ENCODE measurements at regions not wholly inside any gene's neighbourhood (a gene's known extent, or its start where the extent isn't known, plus 50 kb on each side); places are given as distances from the start of the nearest gene placed in this dataset.

DNA sequence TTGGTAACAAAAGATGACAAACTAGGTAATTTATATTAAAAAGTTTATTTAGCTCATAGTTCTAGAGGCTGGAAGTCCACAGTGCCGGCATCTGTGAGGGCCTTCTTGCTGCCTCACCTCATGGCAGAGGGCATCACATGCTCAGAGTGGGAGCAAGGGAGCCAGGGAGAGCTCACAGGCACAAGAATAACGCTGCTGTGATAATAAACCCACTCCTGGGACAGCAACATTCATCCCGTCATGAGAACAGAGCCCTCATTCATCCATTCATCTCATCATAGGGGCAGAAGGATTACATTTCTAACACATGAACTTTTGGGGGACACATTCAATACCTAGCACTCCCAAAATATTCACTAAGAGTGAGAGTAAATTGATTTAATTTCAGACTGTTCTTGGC, 170.6 kb upstream of the AKR1E2 start:
- H3K4me3 Mint-ChIP-seq = no peak overlapping the region

DNA sequence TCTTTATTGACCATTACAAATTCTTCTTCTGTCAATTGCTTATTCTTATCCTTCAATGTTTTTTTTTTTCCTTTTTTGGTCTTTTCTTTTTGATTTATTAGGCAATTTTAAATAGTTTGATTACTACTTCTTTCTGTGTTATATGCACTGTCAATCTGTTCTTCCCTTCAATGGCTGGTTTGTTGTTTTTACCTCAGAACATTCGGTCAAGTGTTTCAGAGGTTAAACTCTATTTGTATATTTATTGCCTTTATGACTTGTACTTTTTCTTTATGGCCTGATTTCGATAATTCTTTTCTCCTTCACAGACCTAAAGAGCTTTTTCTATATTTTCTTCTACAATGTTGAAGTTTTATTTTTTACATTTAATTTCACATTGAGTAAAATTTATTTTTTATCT, 171.5 kb upstream of the AKR1E2 start:
- ChIA-PET CTCF (no interaction called here), POLR2A (no interaction called here)

More for the DNA sequence above, 170.6 kb upstream of the AKR1E2 start:
- DNase-seq (ENCODE audit: low spot score) (no peak), ATAC-seq (no peak)
- no peak for TF ChIP-seq NFYB (CRISPR knock-in tag; conservative IDR thresholded peaks at IDR 0.05; ENCODE audit: low read depth)
- TF ChIP-seq SMAD4 (CRISPR knock-in tag; IDR thresholded peaks at IDR 0.05) = no peak
- no peak for TF ChIP-seq ZNF219 (CRISPR knock-in tag; IDR thresholded peaks at IDR 0.05; ENCODE audit: borderline replicate concordance)
- TF ChIP-seq OVOL2 (CRISPR knock-in tag; IDR thresholded peaks at IDR 0.05; ENCODE audit: borderline replicate concordance) = no peak
- TF ChIP-seq AFF4 (CRISPR knock-in tag; IDR thresholded peaks at IDR 0.05; ENCODE audit: borderline replicate concordance) = no peak
- TF ChIP-seq, protein P1, sequence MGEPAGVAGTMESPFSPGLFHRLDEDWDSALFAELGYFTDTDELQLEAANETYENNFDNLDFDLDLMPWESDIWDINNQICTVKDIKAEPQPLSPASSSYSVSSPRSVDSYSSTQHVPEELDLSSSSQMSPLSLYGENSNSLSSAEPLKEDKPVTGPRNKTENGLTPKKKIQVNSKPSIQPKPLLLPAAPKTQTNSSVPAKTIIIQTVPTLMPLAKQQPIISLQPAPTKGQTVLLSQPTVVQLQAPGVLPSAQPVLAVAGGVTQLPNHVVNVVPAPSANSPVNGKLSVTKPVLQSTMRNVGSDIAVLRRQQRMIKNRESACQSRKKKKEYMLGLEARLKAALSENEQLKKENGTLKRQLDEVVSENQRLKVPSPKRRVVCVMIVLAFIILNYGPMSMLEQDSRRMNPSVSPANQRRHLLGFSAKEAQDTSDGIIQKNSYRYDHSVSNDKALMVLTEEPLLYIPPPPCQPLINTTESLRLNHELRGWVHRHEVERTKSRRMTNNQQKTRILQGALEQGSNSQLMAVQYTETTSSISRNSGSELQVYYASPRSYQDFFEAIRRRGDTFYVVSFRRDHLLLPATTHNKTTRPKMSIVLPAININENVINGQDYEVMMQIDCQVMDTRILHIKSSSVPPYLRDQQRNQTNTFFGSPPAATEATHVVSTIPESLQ (CRISPR knock-in tag; IDR thresholded peaks at IDR 0.05) = no peak
- H3K36me3 Mint-ChIP-seq = no peaks in the 10 kb centered on the region
- ChIA-PET POLR2A (no interaction called here), CTCF (no interaction called here)
- no peak overlapping the region for H3K27ac Mint-ChIP-seq
- H3K4me1 Mint-ChIP-seq = peaks cover 20% of the 10 kb centered on the region
- H3K27me3 Mint-ChIP-seq (ENCODE audit: low read depth) = peaks cover 12% of the 10 kb centered on the region
- H3K9me3 Mint-ChIP-seq = no peaks in the 10 kb centered on the region

More for the DNA sequence above, 171.5 kb upstream of the AKR1E2 start:
- ATAC-seq = no peak
- H3K27me3 Mint-ChIP-seq (ENCODE audit: low read depth) = peaks cover 12% of the 10 kb centered on the region
- no peaks in the 10 kb centered on the region for H3K36me3 Mint-ChIP-seq
- H3K27ac Mint-ChIP-seq = peak overlapping the region; percentile 22; the same call in 1 of the 2 replicates
- TF ChIP-seq ZNF423 (CRISPR knock-in tag; IDR thresholded peaks at IDR 0.05) = no peak
- TF ChIP-seq, protein P2, sequence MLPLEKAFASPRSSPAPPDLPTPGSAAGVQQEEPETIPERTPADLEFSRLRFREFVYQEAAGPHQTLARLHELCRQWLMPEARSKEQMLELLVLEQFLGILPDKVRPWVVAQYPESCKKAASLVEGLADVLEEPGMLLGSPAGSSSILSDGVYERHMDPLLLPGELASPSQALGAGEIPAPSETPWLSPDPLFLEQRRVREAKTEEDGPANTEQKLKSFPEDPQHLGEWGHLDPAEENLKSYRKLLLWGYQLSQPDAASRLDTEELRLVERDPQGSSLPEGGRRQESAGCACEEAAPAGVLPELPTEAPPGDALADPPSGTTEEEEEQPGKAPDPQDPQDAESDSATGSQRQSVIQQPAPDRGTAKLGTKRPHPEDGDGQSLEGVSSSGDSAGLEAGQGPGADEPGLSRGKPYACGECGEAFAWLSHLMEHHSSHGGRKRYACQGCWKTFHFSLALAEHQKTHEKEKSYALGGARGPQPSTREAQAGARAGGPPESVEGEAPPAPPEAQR (CRISPR knock-in tag; IDR thresholded peaks at IDR 0.05) = no peak
- TF ChIP-seq ZNF532 (CRISPR knock-in tag; IDR thresholded peaks at IDR 0.05; ENCODE audit: borderline replicate concordance) = no peak
- TF ChIP-seq, protein P3, sequence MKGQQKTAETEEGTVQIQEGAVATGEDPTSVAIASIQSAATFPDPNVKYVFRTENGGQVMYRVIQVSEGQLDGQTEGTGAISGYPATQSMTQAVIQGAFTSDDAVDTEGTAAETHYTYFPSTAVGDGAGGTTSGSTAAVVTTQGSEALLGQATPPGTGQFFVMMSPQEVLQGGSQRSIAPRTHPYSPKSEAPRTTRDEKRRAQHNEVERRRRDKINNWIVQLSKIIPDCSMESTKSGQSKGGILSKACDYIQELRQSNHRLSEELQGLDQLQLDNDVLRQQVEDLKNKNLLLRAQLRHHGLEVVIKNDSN (CRISPR knock-in tag; IDR thresholded peaks at IDR 0.05) = no peak
- TF ChIP-seq IRF2 (CRISPR knock-in tag; IDR thresholded peaks at IDR 0.05; ENCODE audit: borderline replicate concordance, low read depth) = no peak
- TF ChIP-seq, protein P1 (CRISPR knock-in tag; IDR thresholded peaks at IDR 0.05) = no peak
- TF ChIP-seq FOXK1 (CRISPR knock-in tag; IDR thresholded peaks at IDR 0.05) = no peak
- TF ChIP-seq OVOL2 (CRISPR knock-in tag; IDR thresholded peaks at IDR 0.05; ENCODE audit: borderline replicate concordance) = no peak
- DNase-seq (ENCODE audit: low spot score) = no peak
- no peak overlapping the region for H3K4me3 Mint-ChIP-seq
- peaks cover 20% of the 10 kb centered on the region for H3K4me1 Mint-ChIP-seq
- H3K9me3 Mint-ChIP-seq = no peaks in the 10 kb centered on the region
